ENCODE measurements at regions not wholly inside any gene's neighbourhood (a gene's known extent, or its start where the extent isn't known, plus 50 kb on each side); places are given as distances from the start of the nearest gene placed in this dataset.
"Not testable (repeated sequence)": the region's sequence is repeated elsewhere in the genome, so short reads cannot be mapped to it uniquely, and the experiment has no call there.

DNA sequence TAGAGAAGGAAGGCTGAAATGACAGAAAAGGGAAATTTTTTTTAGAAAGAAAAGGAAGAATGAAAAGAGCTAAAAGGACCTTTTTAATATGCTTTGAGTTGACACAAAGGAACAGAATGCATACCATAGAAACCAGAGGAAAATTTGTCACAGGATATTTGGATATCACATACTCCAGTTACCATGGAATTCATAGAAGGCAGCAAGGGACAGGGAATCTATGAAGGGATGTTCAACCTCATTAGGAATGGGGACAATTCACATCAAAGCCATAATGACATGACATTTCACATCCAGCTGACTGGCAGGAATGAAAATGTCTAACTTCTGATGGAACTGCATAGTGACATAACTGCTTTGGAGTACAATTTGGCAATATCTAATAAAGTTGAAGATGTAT is 469.4 kb downstream of the CCER1 start:
- Histone ChIP-seq H3K4me3 (no peak overlapping the region), H3K9me3 (replicated peaks) (no peaks in the 10 kb centered on the region), H3K27ac (no peak overlapping the region), H3K27me3 (replicated peaks) (no peaks in the 10 kb centered on the region), H3K4me1 (replicated peaks) (no peaks in the 10 kb centered on the region), H3K36me3 (no peaks in the 10 kb centered on the region)
- no peak for DNase-seq (ENCODE audit: low read depth in 1 of 2, low spot score in 2 of 2)

DNA sequence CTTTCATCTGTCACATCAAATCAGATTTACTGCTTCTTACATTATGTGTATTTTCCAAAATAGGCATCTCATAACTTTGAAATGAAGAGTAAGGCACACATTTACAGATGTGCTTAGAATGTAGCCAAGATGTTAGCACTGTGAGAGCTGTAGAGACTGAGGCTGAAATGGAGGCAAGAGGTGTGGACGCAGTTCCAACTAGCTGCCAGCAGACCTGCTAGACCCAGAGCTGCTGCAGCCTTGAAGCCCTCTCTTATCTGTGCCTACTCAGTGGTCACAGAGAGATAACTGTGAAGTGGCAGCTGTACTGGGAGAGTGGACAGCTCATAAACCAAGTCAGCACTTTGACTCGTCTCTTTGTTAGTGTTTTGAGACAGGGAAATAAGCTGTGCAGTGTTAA is 470.9 kb downstream of the CCER1 start:
- H3K27ac ChIP-seq = no peak overlapping the region
- DNase-seq (ENCODE audit: low read depth in 1 of 2, low spot score in 2 of 2) = no peak
- H3K27me3 ChIP-seq (replicated peaks) = no peaks in the 10 kb centered on the region
- no peaks in the 10 kb centered on the region for H3K36me3 ChIP-seq
- no peak overlapping the region for H3K4me3 ChIP-seq
- H3K4me1 ChIP-seq (replicated peaks) = no peaks in the 10 kb centered on the region
- H3K9me3 ChIP-seq (replicated peaks) = no peaks in the 10 kb centered on the region

- no peak overlapping the region for H3K27ac ChIP-seq
- DNase-seq (ENCODE audit: low read depth in 1 of 2, low spot score in 2 of 2) = no peak
- no peaks in the 10 kb centered on the region for H3K4me1 ChIP-seq (replicated peaks)
- H3K27me3 ChIP-seq (replicated peaks) = no peaks in the 10 kb centered on the region
- no peaks in the 10 kb centered on the region for H3K36me3 ChIP-seq
- H3K9me3 ChIP-seq (replicated peaks) = no peaks in the 10 kb centered on the region
- no peak overlapping the region for H3K4me3 ChIP-seq
Observed at GRCh38 chr12:90481748-90482147, 473.2 kb downstream of the CCER1 start.

DNA sequence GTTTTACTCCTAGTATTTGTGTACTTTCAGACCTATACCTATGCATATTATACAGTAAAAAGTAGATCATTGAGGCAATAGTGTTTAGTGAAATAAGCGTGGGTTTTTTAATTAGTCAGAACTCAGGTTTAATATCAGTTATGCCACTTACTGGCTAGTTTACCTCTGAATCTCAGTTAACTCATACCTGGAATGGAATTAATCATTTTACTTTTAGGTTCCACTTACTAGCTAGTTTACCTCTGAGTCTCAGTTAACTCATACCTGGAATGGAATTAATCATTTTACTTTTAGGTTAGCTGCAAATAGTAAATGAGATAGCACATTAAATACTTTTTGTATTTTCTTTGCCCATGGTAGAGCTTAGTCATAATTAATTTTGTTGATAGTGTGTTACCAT is 475.7 kb downstream of the CCER1 start:
- Histone ChIP-seq H3K4me1 (replicated peaks) (no peaks in the 10 kb centered on the region), H3K27ac (no peak overlapping the region), H3K9me3 (replicated peaks) (no peaks in the 10 kb centered on the region), H3K36me3 (no peaks in the 10 kb centered on the region), H3K4me3 (no peak overlapping the region), H3K27me3 (replicated peaks) (no peaks in the 10 kb centered on the region)
- no peak for DNase-seq (ENCODE audit: low read depth in 1 of 2, low spot score in 2 of 2)

GRCh38 chr12:90473831-90474230 is 481.1 kb downstream of the CCER1 start:
- no peak overlapping the region for H3K4me3 ChIP-seq
- H3K36me3 ChIP-seq = no peaks in the 10 kb centered on the region
- no peaks in the 10 kb centered on the region for H3K27me3 ChIP-seq (replicated peaks)
- H3K27ac ChIP-seq = no peak overlapping the region
- DNase-seq (ENCODE audit: low read depth in 1 of 2, low spot score in 2 of 2) = no peak
- no peaks in the 10 kb centered on the region for H3K4me1 ChIP-seq (replicated peaks)
- H3K9me3 ChIP-seq (replicated peaks) = no peaks in the 10 kb centered on the region

DNA sequence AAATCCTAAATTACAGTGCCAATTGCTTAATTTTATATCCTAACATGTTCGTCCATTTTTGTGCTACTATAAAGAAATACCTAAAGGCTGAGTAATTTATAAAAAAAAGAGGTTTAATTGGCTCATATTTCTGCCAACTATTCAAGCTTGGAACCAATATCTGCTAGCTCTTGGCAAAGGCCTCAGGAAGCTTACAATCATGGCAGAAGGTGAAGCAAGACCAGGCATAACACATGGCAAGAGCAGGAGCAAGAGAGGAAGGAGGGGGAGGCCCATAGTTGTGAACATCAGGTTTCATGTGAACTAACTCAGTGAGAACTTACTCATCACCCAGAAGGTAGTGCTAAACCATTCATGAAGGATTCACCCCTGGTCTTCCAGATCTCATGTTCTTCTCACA is 494.3 kb downstream of the CCER1 start:
- H3K4me3 ChIP-seq = no peak overlapping the region
- H3K27ac ChIP-seq = no peak overlapping the region
- H3K4me1 ChIP-seq (replicated peaks) = no peaks in the 10 kb centered on the region
- H3K27me3 ChIP-seq (replicated peaks) = no peaks in the 10 kb centered on the region
- no peaks in the 10 kb centered on the region for H3K9me3 ChIP-seq (replicated peaks)
- H3K36me3 ChIP-seq = no peaks in the 10 kb centered on the region
- DNase-seq (ENCODE audit: low read depth in 1 of 2, low spot score in 2 of 2) = no peak

- Histone ChIP-seq H3K36me3 (no peaks in the 10 kb centered on the region), H3K9me3 (replicated peaks) (no peaks in the 10 kb centered on the region), H3K4me1 (replicated peaks) (no peaks in the 10 kb centered on the region), H3K4me3 (no peak overlapping the region), H3K27ac (no peak overlapping the region), H3K27me3 (replicated peaks) (no peaks in the 10 kb centered on the region)
- no peak for DNase-seq (ENCODE audit: low read depth in 1 of 2, low spot score in 2 of 2)
Observed at GRCh38 chr12:90456248-90456647, 498.7 kb downstream of the CCER1 start.

- no peak overlapping the region for H3K4me3 ChIP-seq
- no peaks in the 10 kb centered on the region for H3K4me1 ChIP-seq (replicated peaks)
- no peaks in the 10 kb centered on the region for H3K36me3 ChIP-seq
- no peak for DNase-seq (ENCODE audit: low read depth in 1 of 2, low spot score in 2 of 2)
- H3K9me3 ChIP-seq (replicated peaks) = no peaks in the 10 kb centered on the region
- no peaks in the 10 kb centered on the region for H3K27me3 ChIP-seq (replicated peaks)
- H3K27ac ChIP-seq = no peak overlapping the region
Observed at GRCh38 chr12:90455756-90456155, 499.2 kb downstream of the CCER1 start.

GRCh38 chr12:90449611-90450010 is 505.4 kb downstream of the CCER1 start:
- H3K4me3 ChIP-seq = no peak overlapping the region
- H3K36me3 ChIP-seq = no peaks in the 10 kb centered on the region
- H3K9me3 ChIP-seq (replicated peaks) = no peaks in the 10 kb centered on the region
- no peak overlapping the region for H3K27ac ChIP-seq
- no peaks in the 10 kb centered on the region for H3K27me3 ChIP-seq (replicated peaks)
- H3K4me1 ChIP-seq (replicated peaks) = no peaks in the 10 kb centered on the region
- no peak for DNase-seq (ENCODE audit: low read depth in 1 of 2, low spot score in 2 of 2)

- H3K27ac ChIP-seq; DNase-seq (ENCODE audit: low read depth in 1 of 2, low spot score in 2 of 2); H3K36me3 ChIP-seq; H3K9me3 ChIP-seq (replicated peaks); H3K4me3 ChIP-seq; H3K4me1 ChIP-seq (replicated peaks); H3K27me3 ChIP-seq (replicated peaks): not testable (repeated sequence)
Observed at GRCh38 chr12:90443466-90443865, 511.5 kb downstream of the CCER1 start.

- DNase-seq (ENCODE audit: low read depth in 1 of 2, low spot score in 2 of 2) = no peak
- Histone ChIP-seq H3K4me3 (no peak overlapping the region), H3K36me3 (no peaks in the 10 kb centered on the region), H3K27ac (no peak overlapping the region), H3K4me1 (replicated peaks) (no peaks in the 10 kb centered on the region), H3K27me3 (replicated peaks) (no peaks in the 10 kb centered on the region), H3K9me3 (replicated peaks) (no peaks in the 10 kb centered on the region)
Observed at GRCh38 chr12:90441431-90441830, 513.5 kb downstream of the CCER1 start.

DNA sequence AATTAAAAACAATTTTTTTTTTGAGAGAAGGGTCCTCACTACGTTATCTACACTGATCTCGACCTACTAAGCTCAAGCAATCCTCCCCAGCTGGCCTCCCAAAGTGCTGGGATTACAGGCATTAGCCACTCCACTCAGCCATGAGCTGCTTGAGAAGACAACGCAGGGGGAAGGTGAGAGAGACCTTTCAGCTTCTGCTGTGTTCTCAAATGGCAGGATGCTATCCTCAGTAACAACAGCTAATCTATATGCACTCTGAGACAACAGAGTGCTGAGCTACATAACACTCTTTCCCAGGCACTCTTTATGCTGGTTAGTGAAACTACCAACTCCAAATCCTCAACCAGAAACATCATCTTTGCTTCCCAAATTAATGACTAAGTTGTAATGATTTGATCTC is 526.1 kb downstream of the CCER1 start:
- Histone ChIP-seq H3K4me3 (no peak overlapping the region), H3K27ac (no peak overlapping the region), H3K27me3 (replicated peaks) (no peaks in the 10 kb centered on the region), H3K4me1 (replicated peaks) (no peaks in the 10 kb centered on the region), H3K36me3 (no peaks in the 10 kb centered on the region), H3K9me3 (replicated peaks) (peaks cover 5% of the 10 kb centered on the region; the same call in 1 of the 2 replicates)
- DNase-seq (ENCODE audit: low read depth in 1 of 2, low spot score in 2 of 2) = no peak

- Histone ChIP-seq H3K36me3 (no peaks in the 10 kb centered on the region), H3K27me3 (replicated peaks) (no peaks in the 10 kb centered on the region)
- DNase-seq (ENCODE audit: low read depth in 1 of 2, low spot score in 2 of 2) = no peak
Observed at GRCh38 chr12:90428465-90428864, 526.5 kb downstream of the CCER1 start.

DNA sequence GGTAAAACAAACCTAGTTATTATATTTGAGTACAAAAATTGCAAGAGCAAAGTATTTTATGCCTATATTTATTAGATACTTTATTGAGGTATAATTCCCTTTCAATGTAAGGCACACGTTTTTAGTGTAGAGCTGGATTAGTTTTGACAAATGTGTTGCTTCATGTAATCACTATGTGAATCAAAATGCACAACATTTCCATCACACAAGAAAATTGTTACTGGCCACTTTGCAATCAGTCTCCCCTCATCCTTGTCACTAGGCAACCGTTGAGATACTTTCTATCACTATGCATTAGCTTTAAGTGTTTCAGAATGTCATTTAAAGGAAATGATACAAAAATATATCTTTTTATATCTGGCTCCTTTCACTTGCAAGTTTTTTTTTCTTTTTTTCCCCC is 531.0 kb downstream of the CCER1 start:
- Histone ChIP-seq H3K9me3 (replicated peaks) (no peaks in the 10 kb centered on the region), H3K27me3 (replicated peaks) (no peaks in the 10 kb centered on the region), H3K36me3 (no peaks in the 10 kb centered on the region), H3K27ac (no peak overlapping the region), H3K4me1 (replicated peaks) (no peaks in the 10 kb centered on the region), H3K4me3 (no peak overlapping the region)
- DNase-seq (ENCODE audit: low read depth in 1 of 2, low spot score in 2 of 2) = no peak

More at GRCh38 chr12:90428465-90428864, 526.5 kb downstream of the CCER1 start:
- Histone ChIP-seq H3K4me3 (no peak overlapping the region), H3K9me3 (replicated peaks) (peaks cover 5% of the 10 kb centered on the region; the same call in 1 of the 2 replicates), H3K4me1 (replicated peaks) (no peaks in the 10 kb centered on the region), H3K27ac (no peak overlapping the region)

DNA sequence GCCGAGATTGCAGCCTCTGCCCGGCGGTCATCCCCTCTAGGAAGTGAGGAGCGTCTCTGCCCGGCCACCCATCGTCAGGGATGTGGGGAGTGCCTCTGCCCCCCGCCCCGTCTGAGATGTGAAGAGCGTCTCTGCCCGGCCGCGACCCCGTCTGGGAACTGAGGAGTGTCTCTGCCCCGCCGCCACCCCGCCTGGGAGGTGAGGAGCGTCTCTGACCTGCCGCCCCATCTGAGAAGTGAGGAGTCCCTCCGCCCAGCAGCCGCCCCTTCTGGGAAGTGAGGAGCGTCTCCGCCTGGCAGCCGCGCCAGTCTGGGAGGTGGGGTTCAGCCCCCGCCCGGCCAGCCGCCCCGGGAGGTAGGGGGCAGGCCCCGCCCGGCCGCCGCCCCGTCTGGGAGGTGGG is 544.0 kb downstream of the CCER1 start:
- Histone ChIP-seq H3K9me3 (replicated peaks) (no peaks in the 10 kb centered on the region), H3K27ac (no peak overlapping the region), H3K4me1 (replicated peaks) (no peaks in the 10 kb centered on the region), H3K36me3 (no peaks in the 10 kb centered on the region), H3K27me3 (replicated peaks) (no peaks in the 10 kb centered on the region), H3K4me3 (no peak overlapping the region)
- DNase-seq (ENCODE audit: low read depth in 1 of 2, low spot score in 2 of 2) = no peak
